ENCODE measurements at regions not wholly inside any gene's neighbourhood (a gene's known extent, or its start where the extent isn't known, plus 50 kb on each side); places are given as distances from the start of the nearest gene placed in this dataset.

DNA sequence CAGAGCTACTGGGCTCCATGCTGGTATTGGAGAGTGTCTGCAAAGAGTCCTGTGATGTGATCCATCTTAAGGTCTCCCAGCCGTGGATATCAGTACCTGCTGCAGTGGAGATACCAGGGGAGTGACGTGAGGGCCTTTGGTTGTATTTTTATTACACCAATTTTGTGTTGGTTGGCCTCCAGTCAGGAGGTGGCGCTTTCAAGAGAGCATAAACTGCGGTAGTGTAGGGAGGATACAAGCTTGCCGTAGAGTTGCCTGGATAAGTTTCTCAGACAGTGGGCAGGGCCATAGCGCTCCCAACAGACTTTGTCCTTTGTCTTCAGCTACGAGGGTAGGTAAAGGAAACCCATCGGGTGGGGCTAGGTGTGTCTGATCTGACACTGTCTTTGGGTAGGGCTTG, 113.0 kb upstream of the CEP162 start:
- H3K4me2 ChIP-seq (ENCODE audit: insufficient read depth, low read length): no peak overlapping the region
- no TSS peak for BruUV-seq (replicated peaks)

DNA sequence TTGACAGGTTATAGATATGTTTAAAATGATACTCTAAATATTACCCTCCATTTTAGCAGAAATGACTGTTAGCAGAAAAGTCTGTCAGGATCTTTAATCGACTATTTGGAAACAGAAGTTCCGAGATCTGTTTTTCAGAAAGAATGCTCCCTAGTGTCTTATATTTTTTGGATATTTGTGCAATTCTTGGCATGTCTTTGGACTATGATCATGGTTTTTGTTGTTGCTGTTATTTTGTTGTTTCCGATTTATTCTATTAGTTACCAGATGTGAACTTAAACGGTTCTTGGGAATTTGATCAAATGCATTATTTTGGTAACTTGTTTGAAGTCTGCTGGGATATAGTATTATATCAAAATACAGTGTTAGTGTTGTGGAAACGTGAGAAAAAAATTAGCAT, 106.4 kb upstream of the CEP162 start:
- H3K4me2 ChIP-seq (ENCODE audit: insufficient read depth, low read length): no peak overlapping the region
- POLR2A ChIA-PET: no interaction called here
- no peaks in the 10 kb centered on the region for H4K20me1 ChIP-seq (replicated peaks; ENCODE audit: control insufficient read depth, extremely low read depth, insufficient read depth, low read length)
- H3K36me3 ChIP-seq (ENCODE audit: control insufficient read depth in 2 of 2, extremely low read depth in 1 of 2, insufficient read depth in 2 of 2, low read length in 2 of 2): no peaks in the 10 kb centered on the region
- FAIRE-seq (no peak), DNase-seq (ENCODE audit: low read depth, low spot score) (no peak)
- dilution Hi-C loops (cut with MboI; ENCODE audit: extremely low pct_ligation_motif_present, low sequenced_read_pairs): no loop called here
- TF ChIP-seq GATA2 (IDR thresholded peaks at IDR 0.05; ENCODE audit: insufficient read depth, insufficient read length, low read depth, low read length): no peak
- TF ChIP-seq, protein P1, sequence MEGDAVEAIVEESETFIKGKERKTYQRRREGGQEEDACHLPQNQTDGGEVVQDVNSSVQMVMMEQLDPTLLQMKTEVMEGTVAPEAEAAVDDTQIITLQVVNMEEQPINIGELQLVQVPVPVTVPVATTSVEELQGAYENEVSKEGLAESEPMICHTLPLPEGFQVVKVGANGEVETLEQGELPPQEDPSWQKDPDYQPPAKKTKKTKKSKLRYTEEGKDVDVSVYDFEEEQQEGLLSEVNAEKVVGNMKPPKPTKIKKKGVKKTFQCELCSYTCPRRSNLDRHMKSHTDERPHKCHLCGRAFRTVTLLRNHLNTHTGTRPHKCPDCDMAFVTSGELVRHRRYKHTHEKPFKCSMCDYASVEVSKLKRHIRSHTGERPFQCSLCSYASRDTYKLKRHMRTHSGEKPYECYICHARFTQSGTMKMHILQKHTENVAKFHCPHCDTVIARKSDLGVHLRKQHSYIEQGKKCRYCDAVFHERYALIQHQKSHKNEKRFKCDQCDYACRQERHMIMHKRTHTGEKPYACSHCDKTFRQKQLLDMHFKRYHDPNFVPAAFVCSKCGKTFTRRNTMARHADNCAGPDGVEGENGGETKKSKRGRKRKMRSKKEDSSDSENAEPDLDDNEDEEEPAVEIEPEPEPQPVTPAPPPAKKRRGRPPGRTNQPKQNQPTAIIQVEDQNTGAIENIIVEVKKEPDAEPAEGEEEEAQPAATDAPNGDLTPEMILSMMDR (IDR thresholded peaks at IDR 0.05; ENCODE audit: extremely low read depth in 1 of 2, insufficient read depth in 1 of 2, low read depth in 1 of 2, low read length in 2 of 2): no peak
- no peak for TF ChIP-seq JUN (IDR thresholded peaks at IDR 0.05; ENCODE audit: borderline replicate concordance, insufficient read depth, insufficient read length, low read depth)
- no peak for TF ChIP-seq POLR2AphosphoS5 (IDR thresholded peaks at IDR 0.05; ENCODE audit: insufficient read depth, low read depth, low read length)
- TF ChIP-seq FOS (IDR thresholded peaks at IDR 0.05; ENCODE audit: borderline replicate concordance, insufficient read depth, low read length): no peak
- TF ChIP-seq POLR2A (IDR thresholded peaks at IDR 0.05; ENCODE audit: low read depth, low read length): no peak
- no peak for TF ChIP-seq MYC (IDR thresholded peaks at IDR 0.05; ENCODE audit: low read depth, low read length)
- H3K9me1 ChIP-seq (replicated peaks; ENCODE audit: control insufficient read depth, extremely low read depth, insufficient read depth, low read length): no peaks in the 10 kb centered on the region
- CTCF ChIA-PET: interaction anchor here (0.6 kb wide), 1 partner anchor 20 kb away, joined by 3 read pairs; no protein-coding TSS in a partner anchor
- H3K9ac ChIP-seq (replicated peaks; ENCODE audit: extremely low read depth, insufficient read depth, low read length): no peak overlapping the region
- intact Hi-C loops (cut with micrococcal nuclease): no loop called here
- no peak overlapping the region for H3K27ac ChIP-seq (ENCODE audit: insufficient read depth, low read depth, low read length)
- no TSS peak for BruUV-seq (replicated peaks)
- no peak overlapping the region for H2AFZ ChIP-seq (ENCODE audit: low read depth, low read length)
- H3K79me2 ChIP-seq (ENCODE audit: control insufficient read depth, insufficient read depth, low read length): no peaks in the 10 kb centered on the region
- H3K27me3 ChIP-seq (ENCODE audit: control insufficient read depth in 2 of 2, insufficient read depth in 2 of 2, low read length in 2 of 2): peaks cover 0 to 4% of the 10 kb centered on the region in 2 experiments
- no peaks in the 10 kb centered on the region for H3K4me1 ChIP-seq (ENCODE audit: control insufficient read depth, extremely low read depth, insufficient read depth, low read length)
- H3K4me3 ChIP-seq (replicated peaks in 1 of 3; ENCODE audit: insufficient read depth in 1 of 3, low read depth in 1 of 3, low read length in 3 of 3): no peak overlapping the region
- no peaks in the 10 kb centered on the region for H3K9me3 ChIP-seq (replicated peaks; ENCODE audit: control insufficient read depth, insufficient read depth, low read length)

More for the DNA sequence above, 113.0 kb upstream of the CEP162 start:
- TF ChIP-seq, protein P1 (IDR thresholded peaks at IDR 0.05; ENCODE audit: extremely low read depth in 1 of 2, insufficient read depth in 1 of 2, low read depth in 1 of 2, low read length in 2 of 2): no peak
- TF ChIP-seq MYC (IDR thresholded peaks at IDR 0.05; ENCODE audit: low read depth, low read length) (no peak), POLR2AphosphoS5 (IDR thresholded peaks at IDR 0.05; ENCODE audit: insufficient read depth, low read depth, low read length) (no peak), FOS (IDR thresholded peaks at IDR 0.05; ENCODE audit: borderline replicate concordance, insufficient read depth, low read length) (no peak), GATA2 (IDR thresholded peaks at IDR 0.05; ENCODE audit: insufficient read depth, insufficient read length, low read depth, low read length) (no peak), POLR2A (IDR thresholded peaks at IDR 0.05; ENCODE audit: low read depth, low read length) (no peak)
- intact Hi-C loops (cut with micrococcal nuclease) (no loop called here), dilution Hi-C loops (cut with MboI; ENCODE audit: extremely low pct_ligation_motif_present, low sequenced_read_pairs) (no loop called here)
- FAIRE-seq (no peak), DNase-seq (ENCODE audit: low read depth, low spot score) (no peak)
- Histone ChIP-seq H3K4me1 (ENCODE audit: control insufficient read depth, extremely low read depth, insufficient read depth, low read length) (no peaks in the 10 kb centered on the region), H3K79me2 (ENCODE audit: control insufficient read depth, insufficient read depth, low read length) (no peaks in the 10 kb centered on the region), H3K27ac (ENCODE audit: insufficient read depth, low read depth, low read length) (no peak overlapping the region), H3K4me3 (replicated peaks in 1 of 3; ENCODE audit: insufficient read depth in 1 of 3, low read depth in 1 of 3, low read length in 3 of 3) (no peak overlapping the region), H3K36me3 (ENCODE audit: control insufficient read depth in 2 of 2, extremely low read depth in 1 of 2, insufficient read depth in 2 of 2, low read length in 2 of 2) (no peaks in the 10 kb centered on the region), H4K20me1 (replicated peaks; ENCODE audit: control insufficient read depth, extremely low read depth, insufficient read depth, low read length) (no peaks in the 10 kb centered on the region), H2AFZ (ENCODE audit: low read depth, low read length) (no peak overlapping the region), H3K9me1 (replicated peaks; ENCODE audit: control insufficient read depth, extremely low read depth, insufficient read depth, low read length) (no peaks in the 10 kb centered on the region), H3K9ac (replicated peaks; ENCODE audit: extremely low read depth, insufficient read depth, low read length) (no peak overlapping the region), H3K9me3 (replicated peaks; ENCODE audit: control insufficient read depth, insufficient read depth, low read length) (no peaks in the 10 kb centered on the region), H3K27me3 (ENCODE audit: control insufficient read depth in 2 of 2, insufficient read depth in 2 of 2, low read length in 2 of 2) (peaks cover 0 to 3% of the 10 kb centered on the region in 2 experiments)
- POLR2A ChIA-PET: no interaction called here
- CTCF ChIA-PET: no interaction called here
